Heart right ventricle (tissue), 16 donors: ENCODE measurements at regions not wholly inside any gene's neighbourhood (a gene's known extent, or its start where the extent isn't known, plus 50 kb on each side); places are given as distances from the start of the nearest gene placed in this dataset.

Source experiments
- ATAC-seq, 8 donors: fragments of 200-7000 bp; cut with Tn5 transposase; one replicate each; pipeline ENCODE4 v1.9.1; 2020; ENCODE audit warnings: mild to moderate bottlenecking in 8 of 8, moderate library complexity in 8 of 8, moderate number of reproducible peaks in 1 of 8
- DNase-seq, 2 donors: peaks; one replicate each; pipeline ENCODE4 v3.0.0-alpha.2; 2020
- H3K27ac ChIP-seq, 10 donors: fragments of 200-600 bp; sonication (generic) in 2 of 10; one replicate each; pipeline versions ENCODE4 v1.5.0 to v1.8.0; 2020 to 2022; ENCODE audit warnings: mild to moderate bottlenecking in 3 of 10
- H3K27me3 ChIP-seq, 7 donors: fragments of 200-600 bp; one replicate each; pipeline ENCODE4 v1.8.0; 2021 to 2022; ENCODE audit warnings: mild to moderate bottlenecking in 2 of 7
- H3K36me3 ChIP-seq, 9 donors: fragments of 200-600 bp; sonication (generic) in 1 of 9; one replicate each; pipeline versions ENCODE4 v1.5.0 to v1.8.0; 2020 to 2022; ENCODE audit warnings: mild to moderate bottlenecking in 2 of 9
- H3K4me1 ChIP-seq, 9 donors: fragments of 200-600 bp; sonication (generic) in 1 of 9; one replicate each; pipeline versions ENCODE4 v1.5.0 to v1.8.0; 2020 to 2022; ENCODE audit warnings: mild to moderate bottlenecking in 4 of 9
- H3K4me3 ChIP-seq, 10 donors: fragments of 200-600 bp; sonication (generic) in 2 of 10; one replicate each; pipeline versions ENCODE4 v1.5.0 to v1.8.0; 2020 to 2022; ENCODE audit warnings: mild to moderate bottlenecking in 7 of 10, moderate library complexity in 2 of 10
- H3K9me3 ChIP-seq, 11 donors: fragments of 200-600 bp in 10 of 11; sonication (generic) in 2 of 11; one replicate each; pipeline versions ENCODE4 v1.5.0 to v1.8.0; 2013 to 2022; ENCODE audit warnings: mild to moderate bottlenecking in 2 of 11, control low read depth in 1 of 11, moderate library complexity in 1 of 11
- CTCF ChIP-seq, 9 donors: fragments of 200-600 bp; sonication (generic) in 2 of 9; IDR thresholded peaks; one replicate each; pipeline versions ENCODE4 v1.5.0 to v1.8.0; 2021 to 2022; ENCODE audit warnings: antibody characterized with exemption in 9 of 9, mild to moderate bottlenecking in 5 of 9, moderate library complexity in 1 of 9
- WGBS, 2 donors: extraction: QIAGEN DNeasy Blood & Tissue Kit; methylation state at CpG; one replicate each; pipeline ENCODE4 v1.1.7; 2013; ENCODE audit warnings: inconsistent platforms in 1 of 2; 5-methylcytosine and 5-hydroxymethylcytosine counted together
- intact Hi-C, 10 donors: fragments of 100-400 bp; cut with DNase I; formaldehyde crosslinking; loops; one replicate each; pipeline versions ENCODE4 v1.11.1 to v1.14.2; 2022
- donor health status: Arrhythmogenic right ventricular cardiomyopathy.
- donor health status: ischemic (EF 13 %, LVEDD 7.1; RV severe dilation, severe dysfunction).
- donor health status: healthy with polysubstance abuse.
- donor health status: DM: no; HTN: yes; CAD: no.
- donor health status: DM: no; HTN: no; CAD: no.
- donor health status: ischemic (EF 25% LVEDD 6.9; RV normal size, moderate dysfunction).
- donor health status: ischemic (EF 25% LVEDD 5.7; RV mildly dilated, moderate dysfunction).
- donor health status: healthy.
- donor health status: DM: yes; HTN: yes; CAD: no.
- donor health status: Ischemic cardiomyopathy.
- donor health status: ischemic (EF 35%, LVEDD 5.7; RV mildly dilated, moderate dysfunction).
- donor health status: nonischemic (EF 11% LVEDD 7.7; RV severe dilation, severe dysfunction).
- donor health status: DM: yes; HTN: yes; CAD: no.
- donor health status: PGD.
- donor health status: ischemic (EF 29% LVEDD 5.4; RV normal size, mild dysfunction).
- donor health status: nonischemic (EF 23%, LVEDD 6.1; RV moderate dilation, normal function).

GRCh38 chr4:156101571-156101970 is 147.9 kb upstream of the CTSO start:
- Histone ChIP-seq H3K4me3 (no peak overlapping the region), H3K27me3 (no peaks in the 10 kb centered on the region), H3K4me1 (no peaks in the 10 kb centered on the region), H3K9me3 (no peaks in the 10 kb centered on the region), H3K27ac (no peak overlapping the region), H3K36me3 (no peaks in the 10 kb centered on the region)
- intact Hi-C loops = no loop called here
- DNase-seq (no peak), ATAC-seq (no peak)
- no peak for TF ChIP-seq CTCF (IDR thresholded peaks at IDR 0.05)
- 64 to 68% methylated on average over 1 of the region's 1 CpG for WGBS, 2 donors

- no peak overlapping the region for H3K27ac ChIP-seq
- no peak overlapping the region for H3K4me3 ChIP-seq
- intact Hi-C loops = no loop called here
- no peak for ATAC-seq
- H3K36me3 ChIP-seq = no peaks in the 10 kb centered on the region
- no peaks in the 10 kb centered on the region for H3K9me3 ChIP-seq
- DNase-seq = no peak
- H3K4me1 ChIP-seq = no peaks in the 10 kb centered on the region
- TF ChIP-seq CTCF (IDR thresholded peaks at IDR 0.05) = no peak
- no peaks in the 10 kb centered on the region for H3K27me3 ChIP-seq
Measured at GRCh38 chr4:156100651-156101050, 147.0 kb upstream of the CTSO start.

- ATAC-seq = no peak
- Histone ChIP-seq H3K27me3 (no peaks in the 10 kb centered on the region), H3K27ac (no peak overlapping the region), H3K36me3 (no peaks in the 10 kb centered on the region), H3K4me3 (no peak overlapping the region), H3K4me1 (no peaks in the 10 kb centered on the region), H3K9me3 (no peaks in the 10 kb centered on the region)
- 72 to 73% methylated on average over 4 of the region's 4 CpGs for WGBS, 2 donors
- intact Hi-C loops = no loop called here
- no peak for DNase-seq
- no peak for TF ChIP-seq CTCF (IDR thresholded peaks at IDR 0.05)
Measured at GRCh38 chr4:156098805-156099204, 145.1 kb upstream of the CTSO start.

GRCh38 chr4:156085100-156085499 is 131.4 kb upstream of the CTSO start:
- intact Hi-C loops = no loop called here
- no peak for DNase-seq
- Histone ChIP-seq H3K9me3 (no peaks in the 10 kb centered on the region), H3K27ac (no peak overlapping the region), H3K36me3 (no peaks in the 10 kb centered on the region), H3K27me3 (no peaks in the 10 kb centered on the region), H3K4me1 (no peaks in the 10 kb centered on the region), H3K4me3 (no peak overlapping the region)
- no peak for TF ChIP-seq CTCF (IDR thresholded peaks at IDR 0.05)
- no peak for ATAC-seq

GRCh38 chr4:156084373-156084772 is 130.7 kb upstream of the CTSO start:
- no peak for ATAC-seq
- intact Hi-C loops = no loop called here
- H3K9me3 ChIP-seq = no peaks in the 10 kb centered on the region
- no peak overlapping the region for H3K27ac ChIP-seq
- H3K36me3 ChIP-seq = no peaks in the 10 kb centered on the region
- no peak overlapping the region for H3K4me3 ChIP-seq
- H3K4me1 ChIP-seq = no peaks in the 10 kb centered on the region
- H3K27me3 ChIP-seq = no peaks in the 10 kb centered on the region
- no peak for TF ChIP-seq CTCF (IDR thresholded peaks at IDR 0.05)
- no peak for DNase-seq
- WGBS, 2 donors = 65 to 81% methylated on average over 1 of the region's 1 CpG
